GM23338 (cell line): ENCODE measurements at regions not wholly inside any gene's neighbourhood (a gene's known extent, or its start where the extent isn't known, plus 50 kb on each side); places are given as distances from the start of the nearest gene placed in this dataset.

Experiments used
- CREB1 ChIP-seq: fragments of 250-450 bp; sonication (Bioruptor Pico); IDR thresholded peaks from 2 replicates; pipeline ENCODE4 v1.5.0; 2020; ENCODE audit warnings: low read depth, mild to moderate bottlenecking, moderate library complexity
- CTCF ChIP-seq, 2 experiments: fragments of 200-600 bp in 1 of 2; sonication (generic) in 1 of 2; conservative IDR thresholded peaks; 2 replicates each; pipeline versions ENCODE4 v1.5.1 to v1.6.1; 2016 to 2017; ENCODE audit warnings: antibody characterized with exemption in 2 of 2, low read depth in 2 of 2, mild to moderate bottlenecking in 2 of 2, moderate library complexity in 1 of 2
- ETS1 ChIP-seq: IDR thresholded peaks from 2 replicates; pipeline ENCODE4 v1.6.1; 2016; ENCODE audit warnings: antibody characterized with exemption
- EZH2 ChIP-seq: fragments of 200-600 bp; sonication (generic); IDR thresholded peaks from one replicate; pipeline ENCODE4 v1.8.0; 2017; ENCODE audit warnings: antibody characterized with exemption, mild to moderate bottlenecking, low read depth; ENCODE audit not compliant: unreplicated experiment
- EZH2phosphoT487 ChIP-seq: fragments of 200-600 bp; sonication (generic); IDR thresholded peaks from one replicate; pipeline ENCODE4 v1.8.1; 2018; ENCODE audit warnings: antibody characterized with exemption; ENCODE audit not compliant: unreplicated experiment
- JUNB ChIP-seq: IDR thresholded peaks from one replicate; pipeline ENCODE4 v1.6.1; 2016; ENCODE audit warnings: antibody characterized with exemption; ENCODE audit not compliant: unreplicated experiment
- POLR2AphosphoS5 ChIP-seq: IDR thresholded peaks from 2 replicates; pipeline ENCODE4 v1.6.1; 2016; ENCODE audit warnings: antibody characterized with exemption, low read depth
- REST ChIP-seq: IDR thresholded peaks from one replicate; pipeline ENCODE4 v1.6.1; 2018; ENCODE audit warnings: antibody characterized with exemption; ENCODE audit not compliant: unreplicated experiment
- STAT1 ChIP-seq: IDR thresholded peaks from one replicate; pipeline ENCODE4 v1.6.1; 2016; ENCODE audit warnings: antibody characterized with exemption; ENCODE audit not compliant: unreplicated experiment
- ZNF114 ChIP-seq: fragments of 250-450 bp; sonication (Bioruptor Pico); IDR thresholded peaks from 2 replicates; pipeline ENCODE4 v1.5.0; 2020; ENCODE audit warnings: mild to moderate bottlenecking, moderate library complexity
- ZNF331 ChIP-seq: fragments of 250-450 bp; sonication (Bioruptor Pico); IDR thresholded peaks from 2 replicates; pipeline ENCODE4 v1.5.0; 2020; ENCODE audit warnings: low read depth, mild to moderate bottlenecking, moderate library complexity

DNA sequence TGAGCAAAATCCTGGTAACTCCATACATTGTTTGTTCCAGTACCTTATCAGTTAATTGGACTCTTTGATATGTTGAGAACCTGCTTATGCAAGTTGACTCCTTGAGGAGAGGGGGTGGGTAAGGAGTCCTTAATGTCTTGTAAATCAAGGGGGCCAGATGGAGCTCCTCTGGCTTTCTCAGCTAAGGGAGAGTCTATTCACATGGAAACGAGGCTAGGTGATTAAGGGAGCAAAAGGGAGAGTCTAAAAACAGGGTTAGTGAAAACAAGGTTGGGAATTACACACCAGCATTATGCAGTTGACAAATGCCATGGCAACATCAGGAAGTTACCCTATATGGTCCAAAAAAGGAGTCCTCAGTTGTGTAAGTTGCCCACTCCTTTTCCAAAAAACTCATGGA lies 372.8 kb upstream of the HSFY2 start:
- TF ChIP-seq CTCF (conservative IDR thresholded peaks at IDR 0.05; ENCODE audit: low read depth in 2 of 2) = no peak
- no peak for TF ChIP-seq EZH2phosphoT487
- TF ChIP-seq JUNB = no peak
- TF ChIP-seq STAT1 = no peak
- TF ChIP-seq EZH2 = no peak
- TF ChIP-seq POLR2AphosphoS5 = no peak
- no peak for TF ChIP-seq CREB1 (CRISPR knock-in tag)
- TF ChIP-seq REST = no peak
- TF ChIP-seq ETS1 = no peak
- TF ChIP-seq ZNF114 (CRISPR knock-in tag) = no peak
- TF ChIP-seq ZNF331 (CRISPR knock-in tag) = no peak
